DMS114 treated with DMSO at 0.1 percent for 48 hours (cell line): ENCODE measurements at regions not wholly inside any gene's neighbourhood (a gene's known extent, or its start where the extent isn't known, plus 50 kb on each side); places are given as distances from the start of the nearest gene placed in this dataset.

Source experiments
- DNase-seq: peaks from one replicate; lab custom pipeline; 2025; ENCODE audit not compliant: unreplicated experiment; lab: John Stamatoyannopoulos, UW

DNA sequence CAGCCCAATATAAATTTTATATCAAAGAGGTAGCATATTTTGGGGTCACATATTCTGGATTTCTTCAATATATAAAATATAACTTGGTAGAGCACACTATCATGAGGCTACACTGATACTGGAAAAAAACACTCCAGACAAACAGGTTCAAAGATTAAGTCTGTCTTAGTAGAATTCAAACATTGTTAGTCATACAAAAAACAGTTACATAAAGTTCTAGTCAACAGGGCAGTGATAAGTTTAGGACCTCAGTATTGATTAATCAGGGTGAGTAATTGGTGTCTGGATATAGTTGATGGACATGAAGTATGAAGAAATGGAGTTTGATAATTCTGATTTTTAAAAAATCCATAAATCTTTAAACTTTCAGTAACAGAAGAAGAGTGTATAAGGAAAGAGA lies 1291.3 kb downstream of the FSTL5 start:
- no peak for DNase-seq

DNA sequence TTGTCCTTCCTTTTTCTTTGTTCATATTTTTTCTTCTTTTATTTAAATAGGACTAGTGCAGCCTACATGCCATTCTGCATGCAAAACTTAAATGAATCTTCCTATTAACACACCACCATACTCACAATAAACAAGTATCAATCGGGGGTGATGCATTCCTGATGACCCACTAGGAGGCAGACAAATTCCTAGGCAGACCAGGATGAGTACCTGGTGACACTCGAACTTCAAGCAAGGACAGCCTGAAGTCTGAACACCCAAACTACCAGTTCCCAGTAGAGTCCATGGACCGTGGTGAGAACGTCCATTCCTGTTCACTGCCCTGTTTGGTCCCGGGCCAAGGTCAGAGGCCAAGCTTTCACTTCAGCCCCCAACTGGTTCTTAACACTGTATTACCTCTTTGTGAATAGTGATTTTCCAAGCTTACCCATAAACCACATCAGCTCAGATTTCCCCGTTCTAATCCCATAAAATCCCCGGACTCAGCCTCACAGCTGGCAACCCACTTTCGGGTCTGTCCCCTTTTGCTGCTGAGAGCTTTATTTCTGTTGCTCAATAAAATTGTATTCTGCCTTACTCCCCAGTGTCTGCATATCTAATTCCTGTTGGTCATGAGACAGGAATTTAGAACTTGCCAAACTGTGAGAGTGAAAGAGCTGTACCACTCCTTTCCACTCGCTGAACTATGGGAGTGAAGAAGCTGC lies 1286.6 kb downstream of the FSTL5 start:
- DNase-seq = no peak

DNA sequence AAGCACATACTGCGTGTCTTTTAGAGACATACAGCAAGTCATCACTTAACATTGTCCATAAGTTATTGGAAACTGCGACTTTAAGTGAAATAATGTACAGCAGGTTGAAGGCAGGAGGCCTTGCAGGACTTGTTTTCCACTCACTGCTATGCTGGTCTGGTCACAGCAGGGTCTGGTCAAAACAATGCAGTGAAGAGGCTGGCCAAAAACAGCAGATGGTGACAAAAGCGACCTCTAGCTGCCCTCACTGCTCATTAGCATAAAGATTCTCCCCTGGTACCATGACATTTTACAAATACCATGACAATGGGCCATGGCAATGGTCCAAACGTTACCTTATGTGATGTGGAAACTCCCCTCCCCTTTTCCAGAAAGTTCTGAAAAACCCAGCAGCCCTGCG lies 1283.6 kb downstream of the FSTL5 start:
- DNase-seq = no peak

DNA sequence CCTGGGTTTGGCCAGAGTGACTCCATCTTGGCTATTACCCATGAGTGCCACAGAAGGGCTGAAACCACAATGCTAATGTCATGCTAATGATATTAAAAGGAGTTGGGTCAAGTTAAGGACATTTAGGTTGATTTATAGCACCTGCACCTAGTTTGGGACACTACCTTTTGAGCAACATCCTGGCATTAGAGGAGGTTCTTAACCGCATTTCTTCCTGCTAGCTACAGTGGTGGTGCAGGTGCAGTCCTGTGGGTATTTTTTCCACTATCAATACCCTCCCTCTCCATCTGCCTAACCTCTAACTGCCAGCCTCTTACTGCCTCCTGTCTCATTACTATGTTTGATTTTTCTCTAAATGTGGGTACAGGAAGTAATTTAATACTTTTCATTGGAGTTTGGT lies 1276.1 kb downstream of the FSTL5 start:
- no peak for DNase-seq

- no peak for DNase-seq
These were observed 1269.7 kb downstream of the FSTL5 start for GRCh38 chr4:160894128-160894527.

- no peak for DNase-seq
These were observed 1269.0 kb downstream of the FSTL5 start for GRCh38 chr4:160894809-160895208.

GRCh38 chr4:160927311-160927710 lies 1236.5 kb downstream of the FSTL5 start:
- DNase-seq = no peak

DNA sequence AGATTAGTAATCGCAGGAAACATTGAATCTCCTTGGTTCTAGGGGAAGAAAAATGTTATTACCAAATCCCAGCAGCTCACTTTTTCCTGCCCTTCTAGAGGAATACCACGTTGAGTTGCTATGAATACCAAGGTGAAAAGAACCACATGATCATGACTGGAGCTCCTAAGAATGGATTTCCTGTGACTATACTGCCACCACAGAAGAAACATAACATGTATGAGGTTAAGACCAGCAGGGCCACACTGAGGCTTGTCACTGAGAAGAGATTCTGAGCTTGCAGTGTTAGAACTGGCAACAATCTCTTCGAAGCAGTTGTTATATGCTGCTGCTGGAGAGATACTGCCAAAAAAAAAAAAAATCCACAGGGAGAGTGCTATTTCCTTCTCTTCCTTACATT lies 1235.3 kb downstream of the FSTL5 start:
- no peak for DNase-seq

DNA sequence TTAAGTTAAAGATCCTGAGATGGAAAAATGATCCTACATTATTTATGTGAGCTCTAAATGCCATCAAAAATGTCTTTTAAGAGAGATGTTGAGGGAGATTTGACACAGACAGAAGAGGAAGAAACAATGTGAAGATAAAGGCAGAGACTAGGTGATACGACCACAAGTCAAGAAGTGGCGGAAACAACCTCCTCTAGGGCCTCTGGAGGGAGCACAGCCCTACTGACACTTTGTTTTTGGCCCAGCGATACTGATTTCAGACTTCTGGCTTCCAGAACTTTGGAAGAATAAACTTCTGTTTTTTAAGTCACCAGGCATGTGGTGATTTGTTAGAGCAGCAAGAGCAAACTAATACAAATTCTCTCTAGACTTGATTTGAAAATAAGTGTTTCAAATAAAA lies 1216.1 kb downstream of the FSTL5 start:
- no peak for DNase-seq

GRCh38 chr4:160956875-160957274 lies 1206.9 kb downstream of the FSTL5 start:
- DNase-seq = no peak

DNA sequence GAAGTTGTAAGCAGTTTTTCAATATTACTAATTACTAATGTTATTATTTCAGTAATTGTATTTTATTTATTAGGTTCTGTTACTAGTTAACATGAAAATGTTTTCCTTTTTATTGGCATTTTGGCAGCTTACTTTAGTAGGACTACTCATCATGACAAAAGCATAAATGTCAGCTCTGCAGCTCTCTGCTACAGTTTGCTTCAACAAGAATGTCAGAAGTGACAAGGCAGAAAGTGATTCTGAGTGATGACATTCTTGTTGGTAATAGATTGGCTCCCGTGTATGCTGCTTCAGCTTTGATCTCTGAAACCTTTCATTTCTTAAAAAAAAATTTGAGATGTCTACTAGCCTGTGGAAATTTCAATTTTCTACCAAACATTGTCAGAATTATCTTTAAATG lies 1193.9 kb downstream of the FSTL5 start:
- no peak for DNase-seq

- DNase-seq = no peak
These were observed 1183.7 kb downstream of the FSTL5 start for GRCh38 chr4:160980091-160980490.

GRCh38 chr4:160981083-160981482 lies 1182.7 kb downstream of the FSTL5 start:
- DNase-seq = no peak

- no peak for DNase-seq
These were observed 1180.8 kb downstream of the FSTL5 start for GRCh38 chr4:160983035-160983434.

- no peak for DNase-seq
These were observed 1161.4 kb downstream of the FSTL5 start for GRCh38 chr4:161002386-161002785.

- no peak for DNase-seq
These were observed 1160.3 kb downstream of the FSTL5 start for GRCh38 chr4:161003418-161004057.

DNA sequence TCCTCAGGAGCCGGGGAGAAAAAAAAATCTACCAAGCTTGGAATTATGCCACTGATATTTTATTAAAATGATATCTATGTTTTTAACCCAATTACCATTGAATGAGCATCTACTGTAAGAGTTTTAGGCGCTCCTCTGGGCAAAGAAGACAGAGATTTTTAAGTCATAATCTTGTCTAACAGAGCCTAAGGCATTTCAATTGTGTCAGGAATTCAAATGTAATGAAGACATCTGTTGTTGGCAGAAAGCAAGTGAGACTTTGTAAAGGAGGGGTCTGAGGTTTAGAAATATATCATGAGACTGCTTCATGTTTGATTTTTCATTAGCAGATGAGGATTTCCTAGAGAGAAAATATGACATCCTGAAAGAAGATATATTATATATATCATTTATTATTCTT lies 1158.1 kb downstream of the FSTL5 start:
- DNase-seq = no peak

- DNase-seq = no peak
These were observed 1155.3 kb downstream of the FSTL5 start for GRCh38 chr4:161008527-161008926.

- DNase-seq = no peak
These were observed 1153.6 kb downstream of the FSTL5 start for GRCh38 chr4:161010227-161010626.
